AG09309 (cell line): ENCODE measurements at regions not wholly inside any gene's neighbourhood (a gene's known extent, or its start where the extent isn't known, plus 50 kb on each side); places are given as distances from the start of the nearest gene placed in this dataset.

Experiments used
- DNase-seq: peaks from one replicate; pipeline ENCODE4 v3.0.0-alpha.2; 2010; ENCODE audit warnings: low read depth
- H3K4me3 ChIP-seq: 2 replicates; pipeline ENCODE4 v1.5.1; 2011; ENCODE audit warnings: mild to moderate bottlenecking, low read depth, low read length, moderate library complexity; ENCODE audit not compliant: control insufficient read depth
- TF ChIP-seq, protein P1 (sequence below): IDR thresholded peaks from 2 replicates; pipeline ENCODE4 v1.5.1; 2011; ENCODE audit warnings: mild to moderate bottlenecking, low read depth, low read length, inconsistent platforms; ENCODE audit not compliant: insufficient read depth, control insufficient read depth; ENCODE audit errors: missing control alignments

DNA sequence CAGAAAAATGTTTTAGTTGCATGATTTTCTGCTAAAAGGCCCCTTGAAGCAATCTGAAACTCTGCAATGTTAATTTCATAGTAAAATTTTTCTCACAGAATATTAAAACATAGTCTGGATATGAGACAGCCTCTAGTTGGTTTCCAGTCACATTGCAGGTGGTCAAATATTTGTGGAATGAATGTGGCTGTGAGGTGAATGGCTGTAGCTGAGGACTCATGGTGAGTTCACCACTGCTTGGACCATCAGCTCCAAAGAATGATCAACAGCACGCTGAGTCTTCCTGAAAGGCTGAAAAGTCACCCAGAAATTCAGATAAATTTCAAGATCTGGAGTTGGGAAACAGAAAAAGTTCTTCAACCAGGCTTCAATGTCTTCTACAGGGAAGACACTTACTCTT, 79.8 kb downstream of the MAT2B start:
- TF ChIP-seq, protein P1, sequence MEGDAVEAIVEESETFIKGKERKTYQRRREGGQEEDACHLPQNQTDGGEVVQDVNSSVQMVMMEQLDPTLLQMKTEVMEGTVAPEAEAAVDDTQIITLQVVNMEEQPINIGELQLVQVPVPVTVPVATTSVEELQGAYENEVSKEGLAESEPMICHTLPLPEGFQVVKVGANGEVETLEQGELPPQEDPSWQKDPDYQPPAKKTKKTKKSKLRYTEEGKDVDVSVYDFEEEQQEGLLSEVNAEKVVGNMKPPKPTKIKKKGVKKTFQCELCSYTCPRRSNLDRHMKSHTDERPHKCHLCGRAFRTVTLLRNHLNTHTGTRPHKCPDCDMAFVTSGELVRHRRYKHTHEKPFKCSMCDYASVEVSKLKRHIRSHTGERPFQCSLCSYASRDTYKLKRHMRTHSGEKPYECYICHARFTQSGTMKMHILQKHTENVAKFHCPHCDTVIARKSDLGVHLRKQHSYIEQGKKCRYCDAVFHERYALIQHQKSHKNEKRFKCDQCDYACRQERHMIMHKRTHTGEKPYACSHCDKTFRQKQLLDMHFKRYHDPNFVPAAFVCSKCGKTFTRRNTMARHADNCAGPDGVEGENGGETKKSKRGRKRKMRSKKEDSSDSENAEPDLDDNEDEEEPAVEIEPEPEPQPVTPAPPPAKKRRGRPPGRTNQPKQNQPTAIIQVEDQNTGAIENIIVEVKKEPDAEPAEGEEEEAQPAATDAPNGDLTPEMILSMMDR: no peak
- H3K4me3 ChIP-seq: no peak overlapping the region
- DNase-seq: no peak

DNA sequence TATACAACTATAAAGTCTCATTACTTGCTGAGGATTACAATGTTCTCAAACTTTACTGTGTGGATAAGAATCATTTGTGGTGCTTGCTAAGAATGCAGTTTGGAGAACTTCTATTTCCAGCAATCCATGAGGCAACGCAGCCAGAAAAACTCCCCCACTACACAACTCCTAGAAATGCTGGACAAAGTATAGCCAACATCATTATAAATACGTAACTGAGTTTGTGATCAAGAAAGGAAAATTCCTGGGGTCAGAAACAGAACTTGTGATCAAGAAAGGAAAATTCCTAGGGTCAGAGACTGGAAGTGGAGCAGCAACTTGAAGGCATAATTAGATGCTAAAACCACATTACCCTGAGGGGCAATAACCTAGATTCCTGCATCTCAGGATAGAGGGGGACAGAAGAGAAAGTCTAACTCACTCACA, 81.1 kb downstream of the MAT2B start:
- H3K4me3 ChIP-seq: no peak overlapping the region
- TF ChIP-seq, protein P1: no peak
- DNase-seq: no peak

DNA sequence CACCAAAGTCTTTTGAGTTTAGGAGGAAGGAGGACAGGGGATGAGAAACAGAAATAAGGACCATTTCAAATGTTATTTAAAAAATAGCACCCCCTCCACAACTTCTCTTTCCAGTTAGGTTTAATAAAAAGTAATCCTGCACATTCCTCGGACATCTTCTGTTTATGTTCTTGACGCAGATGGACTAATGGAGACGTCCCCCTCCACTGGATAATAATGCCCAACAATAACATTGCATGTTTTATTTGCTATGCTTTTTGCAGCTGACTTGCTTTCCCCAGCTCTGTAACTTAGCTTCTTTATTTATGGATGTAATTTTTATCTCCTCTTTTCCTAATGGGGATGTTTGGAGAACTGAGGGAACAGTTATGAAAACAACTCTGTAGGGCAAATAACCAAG, 89.5 kb downstream of the MAT2B start:
- DNase-seq: no peak
- no peak overlapping the region for H3K4me3 ChIP-seq
- TF ChIP-seq, protein P1: no peak

DNA sequence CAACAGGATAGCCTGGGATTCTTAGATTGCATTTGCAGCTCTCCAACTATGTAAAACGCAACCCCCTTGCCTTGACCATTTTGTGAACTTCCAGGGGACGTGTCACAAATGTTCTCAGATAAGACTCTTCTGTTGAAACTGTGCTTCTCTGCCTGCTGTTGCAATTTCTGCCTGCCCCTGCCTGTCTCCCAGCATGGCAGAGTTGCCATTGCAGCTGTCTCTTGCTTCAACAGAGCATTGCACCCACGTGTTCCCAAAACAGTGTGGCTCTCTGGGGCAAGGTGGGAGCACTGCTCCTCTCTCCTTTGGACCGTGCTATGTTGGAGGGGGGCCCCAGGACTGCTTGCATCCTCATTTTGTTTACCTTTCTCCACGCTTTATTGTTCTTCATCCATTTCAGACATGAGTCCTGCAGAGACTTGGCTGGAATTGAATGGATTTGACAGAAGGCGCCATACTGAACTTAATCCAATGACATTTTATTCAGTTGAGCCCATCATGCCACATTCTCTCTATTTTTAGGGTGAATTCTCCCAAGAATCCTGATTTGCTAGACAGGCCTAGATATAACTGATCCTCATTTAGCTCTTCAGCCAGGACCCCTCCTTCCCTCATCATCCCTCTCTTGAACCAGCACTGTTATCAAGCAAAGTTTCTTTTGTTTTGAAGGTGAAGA, 90.7 kb downstream of the MAT2B start:
- TF ChIP-seq, protein P1: no peak

DNA sequence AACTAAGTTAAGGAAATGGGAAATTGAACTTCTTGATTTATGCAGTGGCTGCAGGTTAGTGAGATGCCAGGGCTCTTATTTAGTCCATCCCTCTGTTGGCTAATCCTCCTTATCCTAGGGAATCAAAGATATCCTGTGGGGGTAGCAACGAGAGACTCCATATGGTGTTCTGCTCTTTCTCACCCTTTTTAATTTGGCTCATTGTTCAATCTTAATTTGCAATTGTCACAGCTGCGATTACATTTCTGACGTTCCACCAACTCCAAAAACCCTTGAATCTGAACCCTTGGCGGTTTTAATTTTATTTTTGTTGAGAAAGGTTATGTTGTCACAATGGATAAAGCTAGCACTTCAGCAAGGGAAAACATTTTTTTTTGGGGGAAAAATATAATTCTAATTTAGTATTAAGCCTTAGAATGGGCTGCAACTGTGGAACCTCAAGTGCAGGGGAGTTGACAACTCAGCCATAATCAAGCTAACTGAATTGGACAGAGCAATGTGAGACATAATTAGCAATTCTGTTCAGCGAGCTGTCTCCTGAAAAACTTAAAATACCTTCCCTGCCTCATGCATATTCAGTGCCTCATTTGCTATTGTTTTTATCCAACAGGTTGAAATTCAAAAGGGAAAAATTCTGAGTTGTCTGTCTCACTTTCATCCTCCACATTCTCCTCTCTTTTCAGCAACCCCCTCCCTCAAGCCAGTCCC, 91.3 kb downstream of the MAT2B start:
- TF ChIP-seq, protein P1: no peak
- H3K4me3 ChIP-seq: no peak overlapping the region
- no peak for DNase-seq

More for the DNA sequence above, 90.7 kb downstream of the MAT2B start:
- no peak for DNase-seq
- H3K4me3 ChIP-seq: no peak overlapping the region

DNA sequence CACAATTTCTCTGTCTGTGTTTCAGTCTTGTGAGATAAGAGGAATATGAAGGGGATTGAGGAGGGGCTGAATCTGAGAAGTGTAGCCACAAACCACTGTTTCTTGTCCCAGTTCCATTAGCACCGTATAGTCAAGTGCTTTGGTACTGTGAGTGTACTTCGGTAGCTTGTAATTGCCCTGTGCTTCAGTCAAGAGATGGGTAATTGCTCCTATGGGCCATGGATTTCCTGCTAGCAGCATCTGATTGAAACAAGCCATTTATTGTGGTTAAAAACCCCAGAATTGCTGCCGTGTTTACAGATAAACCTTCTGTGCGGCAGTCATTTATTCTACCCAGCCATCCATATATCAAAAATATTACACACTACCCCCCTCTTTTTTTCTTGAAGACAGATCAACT, 98.6 kb downstream of the MAT2B start:
- DNase-seq: no peak
- TF ChIP-seq, protein P1: no peak
- H3K4me3 ChIP-seq: no peak overlapping the region
